Parathyroid adenoma (tissue), 2 donors: ENCODE measurements at regions not wholly inside any gene's neighbourhood (a gene's known extent, or its start where the extent isn't known, plus 50 kb on each side); places are given as distances from the start of the nearest gene placed in this dataset.

ENCODE experiments used
- H2AFZ ChIP-seq: fragments of 300-600 bp; sonication (generic); one replicate; pipeline ENCODE4 v1.7.0; 2017; ENCODE audit warnings: antibody characterized with exemption, mild to moderate bottlenecking
- H3K27ac ChIP-seq: fragments of 300-600 bp; sonication (generic); one replicate; pipeline ENCODE4 v1.7.0; 2017
- H3K27me3 ChIP-seq: fragments of 300-600 bp; sonication (generic); one replicate; pipeline ENCODE4 v1.7.0; 2017; ENCODE audit warnings: low read length; ENCODE audit not compliant: control insufficient read depth, insufficient read depth
- H3K36me3 ChIP-seq: fragments of 300-600 bp; sonication (generic); one replicate; pipeline ENCODE4 v1.7.0; 2017; ENCODE audit warnings: low read length; ENCODE audit not compliant: control insufficient read depth, insufficient read depth
- H3K4me1 ChIP-seq: fragments of 300-600 bp; sonication (generic); one replicate; pipeline ENCODE4 v1.7.0; 2017; ENCODE audit warnings: control low read depth
- H3K4me2 ChIP-seq: fragments of 300-600 bp; sonication (generic); one replicate; pipeline ENCODE4 v1.7.0; 2017; ENCODE audit warnings: low read length
- H3K4me3 ChIP-seq: fragments of 300-600 bp; sonication (generic); one replicate; pipeline ENCODE4 v1.7.0; 2017; ENCODE audit warnings: low read depth, low read length
- H3K79me2 ChIP-seq: fragments of 300-600 bp; sonication (generic); one replicate; pipeline ENCODE4 v1.7.0; 2017; ENCODE audit warnings: control low read depth
- H3K9ac ChIP-seq: fragments of 300-600 bp; sonication (generic); one replicate; pipeline ENCODE4 v1.7.0; 2017; ENCODE audit warnings: mild to moderate bottlenecking
- H3K9me3 ChIP-seq: fragments of 300-600 bp; sonication (generic); one replicate; pipeline ENCODE4 v1.7.0; 2017; ENCODE audit warnings: low read length; ENCODE audit not compliant: control insufficient read depth
- TF ChIP-seq, protein P1 (sequence below): fragments of 300-600 bp; sonication (generic); IDR thresholded peaks from one replicate; pipeline ENCODE4 v1.7.0; 2017; ENCODE audit warnings: antibody characterized with exemption, mild to moderate bottlenecking
- donor health status: primary hyperparathyroidism.

DNA sequence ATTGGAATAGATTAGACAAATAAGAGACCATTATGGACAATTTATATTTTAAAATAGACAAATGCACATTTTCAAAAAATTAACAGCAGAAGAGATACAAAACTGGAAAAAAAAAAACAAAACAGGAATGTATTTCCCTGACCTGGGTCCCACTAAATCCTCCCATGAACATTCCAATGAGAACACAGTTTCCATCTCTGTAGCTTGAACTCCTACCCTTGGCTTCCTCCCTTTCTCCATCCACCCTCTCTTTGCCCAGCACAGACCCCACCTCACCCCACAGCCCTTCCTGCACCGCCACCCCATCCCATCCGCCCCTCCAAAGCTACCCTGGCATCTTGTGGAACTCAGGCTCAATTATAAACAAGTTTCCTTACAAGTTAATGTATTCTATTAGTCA lies 71.2 kb upstream of the MPP7 start:
- TF ChIP-seq, protein P1, sequence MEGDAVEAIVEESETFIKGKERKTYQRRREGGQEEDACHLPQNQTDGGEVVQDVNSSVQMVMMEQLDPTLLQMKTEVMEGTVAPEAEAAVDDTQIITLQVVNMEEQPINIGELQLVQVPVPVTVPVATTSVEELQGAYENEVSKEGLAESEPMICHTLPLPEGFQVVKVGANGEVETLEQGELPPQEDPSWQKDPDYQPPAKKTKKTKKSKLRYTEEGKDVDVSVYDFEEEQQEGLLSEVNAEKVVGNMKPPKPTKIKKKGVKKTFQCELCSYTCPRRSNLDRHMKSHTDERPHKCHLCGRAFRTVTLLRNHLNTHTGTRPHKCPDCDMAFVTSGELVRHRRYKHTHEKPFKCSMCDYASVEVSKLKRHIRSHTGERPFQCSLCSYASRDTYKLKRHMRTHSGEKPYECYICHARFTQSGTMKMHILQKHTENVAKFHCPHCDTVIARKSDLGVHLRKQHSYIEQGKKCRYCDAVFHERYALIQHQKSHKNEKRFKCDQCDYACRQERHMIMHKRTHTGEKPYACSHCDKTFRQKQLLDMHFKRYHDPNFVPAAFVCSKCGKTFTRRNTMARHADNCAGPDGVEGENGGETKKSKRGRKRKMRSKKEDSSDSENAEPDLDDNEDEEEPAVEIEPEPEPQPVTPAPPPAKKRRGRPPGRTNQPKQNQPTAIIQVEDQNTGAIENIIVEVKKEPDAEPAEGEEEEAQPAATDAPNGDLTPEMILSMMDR = no peak
- no peak overlapping the region for H3K9ac ChIP-seq

DNA sequence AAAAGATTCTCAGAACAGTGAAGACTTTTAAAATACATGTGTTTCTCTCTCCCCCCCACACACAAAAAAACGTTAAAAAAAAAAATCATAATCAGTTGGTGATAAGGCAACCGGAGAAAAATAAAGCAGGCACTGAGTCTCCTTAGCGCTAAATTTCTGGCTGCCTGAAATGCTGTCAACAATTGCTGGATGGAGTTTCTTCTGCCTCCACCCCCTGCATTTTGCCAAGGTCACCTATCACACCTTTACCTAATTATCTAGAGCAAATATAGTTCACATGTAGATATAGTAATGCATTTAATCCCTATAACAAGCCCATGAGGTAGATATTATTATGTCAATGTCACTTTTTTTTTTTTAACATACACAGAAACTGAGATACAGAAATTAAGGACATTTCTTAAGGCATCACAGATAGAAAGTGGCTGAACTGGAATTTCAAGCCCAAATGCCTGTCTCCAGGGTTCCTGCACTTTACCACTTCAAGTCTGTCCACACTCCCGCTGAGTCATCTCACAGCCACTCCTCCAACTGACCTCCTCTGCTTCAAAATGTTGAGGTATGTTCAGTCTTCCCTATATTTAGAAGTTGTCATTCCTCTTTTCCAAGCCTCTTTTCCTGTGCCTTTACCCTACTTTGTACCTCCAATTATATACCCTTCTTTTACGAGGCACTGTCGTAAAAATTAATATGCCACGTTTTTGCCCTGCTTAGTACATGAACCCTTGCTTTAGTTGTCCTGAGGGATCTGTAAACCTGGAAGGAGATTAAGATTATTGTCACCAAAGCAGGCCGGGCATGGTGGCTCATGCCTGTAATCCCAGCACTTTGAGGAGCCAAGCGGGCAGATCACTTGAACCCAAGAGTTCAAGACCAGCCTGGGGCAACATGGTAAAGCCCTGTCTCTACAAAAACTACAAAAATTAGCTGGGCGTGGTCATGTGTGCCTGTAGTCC lies 72.8 kb upstream of the MPP7 start:
- H3K36me3 ChIP-seq = no peaks in the 10 kb centered on the region

More for the DNA sequence above, 71.2 kb upstream of the MPP7 start:
- Histone ChIP-seq H3K79me2 (no peaks in the 10 kb centered on the region), H3K36me3 (no peaks in the 10 kb centered on the region), H3K4me2 (no peak overlapping the region), H3K4me1 (no peaks in the 10 kb centered on the region), H3K27me3 (no peaks in the 10 kb centered on the region), H3K9me3 (no peaks in the 10 kb centered on the region), H3K27ac (no peak overlapping the region), H2AFZ (no peak overlapping the region), H3K4me3 (no peak overlapping the region)

GRCh38 chr10:28378986-28379585 lies 76.2 kb upstream of the MPP7 start:
- Histone ChIP-seq H3K79me2 (no peaks in the 10 kb centered on the region), H3K27ac (no peak overlapping the region), H3K4me3 (no peak overlapping the region), H3K27me3 (no peaks in the 10 kb centered on the region), H3K9me3 (no peaks in the 10 kb centered on the region), H2AFZ (no peak overlapping the region), H3K4me2 (no peak overlapping the region), H3K4me1 (no peaks in the 10 kb centered on the region), H3K9ac (no peak overlapping the region), H3K36me3 (no peaks in the 10 kb centered on the region)
- TF ChIP-seq, protein P1 = no peak

More for the DNA sequence above, 72.8 kb upstream of the MPP7 start:
- Histone ChIP-seq H3K4me2 (no peak overlapping the region), H3K27me3 (no peaks in the 10 kb centered on the region), H3K4me1 (no peaks in the 10 kb centered on the region), H3K79me2 (no peaks in the 10 kb centered on the region), H2AFZ (no peak overlapping the region), H3K9me3 (no peaks in the 10 kb centered on the region), H3K9ac (no peak overlapping the region), H3K4me3 (no peak overlapping the region), H3K27ac (no peak overlapping the region)
- TF ChIP-seq, protein P1 = no peak

- TF ChIP-seq, protein P1 = no peak
- H3K79me2 ChIP-seq = no peaks in the 10 kb centered on the region
- no peaks in the 10 kb centered on the region for H3K9me3 ChIP-seq
- no peak overlapping the region for H3K4me2 ChIP-seq
- no peaks in the 10 kb centered on the region for H3K4me1 ChIP-seq
- no peak overlapping the region for H3K4me3 ChIP-seq
- H3K27ac ChIP-seq = no peak overlapping the region
- no peak overlapping the region for H2AFZ ChIP-seq
- H3K36me3 ChIP-seq = no peaks in the 10 kb centered on the region
- H3K27me3 ChIP-seq = no peaks in the 10 kb centered on the region
- no peak overlapping the region for H3K9ac ChIP-seq
Observed at GRCh38 chr10:28381466-28381865, 78.6 kb upstream of the MPP7 start.
